GM21529 (cell line): ENCODE measurements at regions not wholly inside any gene's neighbourhood (a gene's known extent, or its start where the extent isn't known, plus 50 kb on each side); places are given as distances from the start of the nearest gene placed in this dataset.

ENCODE experiments used
- ATAC-seq: cut with Tn5 transposase; IDR thresholded peaks from one replicate; pipeline ENCODE4 v1.9.1; 2021; ENCODE audit not compliant: unreplicated experiment

GRCh38 chr11:30089921-30090320, 73.1 kb upstream of the KCNA4 start:
- no peak for ATAC-seq

- ATAC-seq: no peak
These were observed 74.4 kb upstream of the KCNA4 start for GRCh38 chr11:30091246-30091645.

GRCh38 chr11:30091737-30092136, 74.9 kb upstream of the KCNA4 start:
- ATAC-seq: no peak

DNA sequence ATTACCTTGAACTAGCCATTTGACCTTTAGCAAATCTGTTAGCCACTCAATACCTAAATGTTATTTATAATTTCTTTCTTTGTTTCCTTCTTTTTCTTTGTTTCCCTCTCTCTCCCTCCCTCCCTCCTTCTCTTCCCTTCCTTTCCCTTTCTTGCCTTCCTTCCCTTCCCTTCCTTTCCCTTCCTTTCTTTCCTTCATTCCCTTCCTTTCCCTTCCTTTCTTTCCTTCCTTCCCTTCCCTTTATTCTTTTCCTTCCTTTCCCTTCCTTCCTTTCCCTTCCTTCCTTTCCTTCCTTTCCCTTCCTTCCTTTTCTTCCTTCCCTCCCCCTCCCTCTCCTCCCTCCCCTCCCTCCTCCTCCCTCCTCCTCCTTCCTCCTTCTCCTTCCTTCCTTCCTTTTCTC, 75.7 kb upstream of the KCNA4 start:
- no peak for ATAC-seq

DNA sequence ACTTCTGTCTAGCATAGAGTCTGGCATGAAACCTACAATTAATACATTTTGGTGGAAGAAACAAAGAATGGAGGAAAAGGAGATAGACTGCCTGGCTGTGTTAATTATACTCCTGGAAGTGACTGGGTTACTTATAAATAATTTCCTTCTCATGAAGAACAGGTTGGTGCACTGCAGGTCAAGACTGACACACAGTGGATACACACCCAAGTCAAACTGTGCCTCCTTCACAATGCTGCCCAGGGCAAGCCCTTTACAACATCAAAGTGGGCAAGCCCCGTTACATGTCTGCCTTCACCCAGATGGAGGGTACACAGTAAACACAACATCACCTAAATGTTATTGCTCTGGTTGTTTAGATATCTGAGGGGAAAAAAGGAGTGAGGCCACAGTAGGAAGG, 83.7 kb upstream of the KCNA4 start:
- ATAC-seq: no peak

GRCh38 chr11:30106222-30107181, 89.7 kb upstream of the KCNA4 start:
- ATAC-seq: no peak

- no peak for ATAC-seq
These were observed 91.1 kb upstream of the KCNA4 start for GRCh38 chr11:30107899-30108298.

DNA sequence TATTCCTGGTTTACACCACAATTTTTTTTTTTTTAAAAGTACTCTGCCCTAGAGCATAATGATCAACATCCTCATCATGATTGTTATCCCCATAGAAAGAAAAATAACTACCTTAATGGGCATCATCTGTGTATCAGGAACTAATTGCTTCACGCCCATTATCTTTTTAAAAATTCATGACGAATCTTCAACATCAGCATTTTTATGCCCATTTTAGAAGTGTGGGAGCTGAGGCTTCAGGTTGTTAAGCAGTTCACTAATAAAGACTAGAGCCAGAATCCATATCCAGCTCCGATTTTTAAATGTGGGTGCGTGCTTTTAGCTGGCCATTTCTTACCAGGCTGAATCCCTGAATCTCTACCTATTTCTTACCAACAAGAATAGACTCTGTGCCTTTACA, 92.9 kb upstream of the KCNA4 start:
- no peak for ATAC-seq

DNA sequence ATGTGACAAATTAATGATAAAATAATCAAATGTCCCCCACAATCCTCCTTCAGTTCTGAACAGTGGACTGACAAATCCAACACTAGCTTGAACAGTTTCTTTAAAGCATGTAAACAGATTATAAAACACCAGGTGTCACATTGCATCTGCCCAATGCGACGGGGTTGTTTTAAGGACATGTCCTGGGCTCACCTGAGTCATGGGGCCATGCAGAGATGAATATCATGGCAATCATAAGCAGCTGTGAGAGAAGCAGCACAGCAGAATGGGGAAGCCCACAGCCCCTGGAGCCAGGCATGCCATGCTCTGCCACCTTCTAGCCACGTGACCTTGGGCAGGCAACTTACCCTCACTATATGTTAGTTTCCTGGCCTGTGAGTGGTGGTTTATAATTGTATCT, 93.9 kb upstream of the KCNA4 start:
- ATAC-seq: no peak

GRCh38 chr11:30111786-30112185, 95.0 kb upstream of the KCNA4 start:
- ATAC-seq: no peak

DNA sequence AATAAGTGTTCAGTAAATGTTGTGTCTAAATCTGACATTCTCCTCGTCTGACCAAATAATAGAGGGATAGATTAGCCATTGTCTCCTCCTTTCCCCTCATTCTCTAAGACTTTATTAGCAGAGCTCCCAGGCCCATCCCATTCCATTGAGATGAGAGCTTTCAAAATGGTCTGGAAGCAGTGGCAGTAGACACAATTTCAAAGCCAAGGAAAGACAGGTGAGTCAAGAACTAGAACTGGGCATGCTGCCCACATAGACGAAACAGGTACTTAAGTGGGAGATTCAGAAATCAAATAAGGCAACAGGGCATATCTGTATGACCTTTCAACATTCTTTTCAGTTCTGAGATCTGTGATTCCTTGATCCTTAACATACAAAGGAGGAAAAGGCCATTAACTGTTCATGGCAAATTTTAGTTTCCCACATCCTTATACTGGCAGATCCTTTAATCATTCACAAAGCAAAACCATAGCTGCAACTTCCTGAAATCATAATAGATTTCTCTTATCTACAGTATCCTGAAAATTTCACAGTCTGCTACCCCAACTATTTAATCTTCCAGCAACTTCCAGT, 96.6 kb upstream of the KCNA4 start:
- no peak for ATAC-seq

DNA sequence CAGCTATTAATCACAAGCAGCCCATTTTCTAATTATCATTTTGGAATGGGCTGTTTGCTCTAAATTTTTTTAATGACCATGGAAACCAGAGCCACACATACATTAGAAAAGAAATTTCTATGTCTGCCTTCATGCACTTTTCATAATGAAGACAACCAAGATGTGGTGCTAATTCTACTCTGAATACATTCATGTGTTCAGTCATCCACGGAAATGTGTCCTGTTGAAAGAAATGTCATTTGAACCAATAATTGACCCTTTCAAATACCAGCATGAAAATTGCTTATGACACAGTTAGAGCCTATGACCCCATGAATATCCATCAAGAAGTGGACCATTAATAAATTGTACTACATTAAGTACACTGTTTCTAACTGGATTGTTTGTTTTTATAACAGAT, 99.7 kb upstream of the KCNA4 start:
- no peak for ATAC-seq

GRCh38 chr11:30120045-30120589, 103.3 kb upstream of the KCNA4 start:
- no peak for ATAC-seq

DNA sequence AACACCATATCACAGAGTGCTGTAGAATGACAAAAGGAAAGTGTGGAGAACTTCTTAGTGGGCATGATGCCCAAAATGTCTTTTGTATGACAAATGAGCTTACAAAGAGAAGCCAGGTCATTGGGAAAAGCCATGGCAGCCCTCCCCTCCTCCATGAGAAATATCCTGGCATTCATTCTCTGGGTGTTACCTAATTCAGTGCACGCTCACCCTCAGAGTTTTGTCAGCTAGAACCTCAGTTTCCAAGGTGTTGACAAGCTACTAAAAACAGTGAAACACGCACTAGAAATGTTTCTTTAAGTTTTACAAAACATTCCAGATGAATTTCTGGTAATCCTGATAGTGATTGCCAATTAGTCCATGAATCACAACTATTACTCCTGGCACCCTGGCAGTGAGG, 105.4 kb upstream of the FSHB start:
- no peak for ATAC-seq

DNA sequence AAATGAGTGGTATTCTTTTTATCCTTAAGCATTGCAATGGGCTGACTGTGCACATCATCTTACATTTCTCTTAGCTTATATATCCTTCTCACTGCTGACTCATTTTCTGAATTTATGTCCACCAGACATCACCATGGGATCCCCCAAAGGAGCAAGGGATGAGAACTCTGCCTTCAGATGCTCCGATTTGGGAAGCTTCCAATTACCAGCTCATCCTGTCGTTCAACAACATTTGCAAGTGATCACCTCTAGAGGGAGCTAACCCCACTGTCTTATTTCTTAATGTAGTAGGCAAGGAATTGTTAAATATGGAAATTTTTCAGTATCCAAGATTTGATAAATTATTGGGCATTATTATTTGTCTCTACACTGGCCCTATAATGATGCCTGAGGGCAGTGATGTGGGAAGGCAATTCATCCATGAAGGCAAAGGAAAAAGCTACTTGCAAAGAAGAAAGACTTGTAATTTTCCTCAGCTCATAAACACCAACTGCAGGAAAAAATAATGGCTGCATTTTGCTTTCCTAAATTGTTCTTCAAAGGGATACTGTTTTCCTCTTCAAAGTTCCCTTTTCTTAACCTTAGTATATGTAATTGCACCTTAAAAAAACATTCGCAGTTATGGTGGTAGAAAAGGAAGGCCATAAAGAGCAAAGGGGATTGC, 102.4 kb upstream of the FSHB start:
- ATAC-seq: peak; percentile 48

- peak; percentile 81 for ATAC-seq
These were observed 99.3 kb upstream of the FSHB start for GRCh38 chr11:30131535-30131934.

DNA sequence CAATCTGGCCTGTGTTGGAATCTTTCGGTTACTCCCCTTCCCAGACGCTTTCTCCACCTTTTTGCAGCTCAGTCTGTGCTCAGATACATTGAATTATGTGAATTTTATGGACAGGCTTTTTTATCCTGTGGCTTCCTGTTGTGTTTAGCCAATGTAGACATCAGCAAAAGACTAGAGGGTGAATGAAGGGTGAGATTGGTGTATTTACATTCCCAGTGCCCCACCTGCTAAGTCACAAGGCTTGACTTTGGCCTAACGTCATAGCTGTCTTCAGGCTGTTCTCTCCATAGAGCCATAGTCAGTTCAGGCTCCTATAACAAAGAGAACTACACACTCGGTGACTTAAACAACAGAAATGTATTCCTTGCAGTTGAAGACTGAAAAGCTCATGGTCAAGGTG, 97.5 kb upstream of the FSHB start:
- ATAC-seq: no peak

GRCh38 chr11:30143098-30143705, 87.6 kb upstream of the FSHB start:
- peak; percentile 82 for ATAC-seq

DNA sequence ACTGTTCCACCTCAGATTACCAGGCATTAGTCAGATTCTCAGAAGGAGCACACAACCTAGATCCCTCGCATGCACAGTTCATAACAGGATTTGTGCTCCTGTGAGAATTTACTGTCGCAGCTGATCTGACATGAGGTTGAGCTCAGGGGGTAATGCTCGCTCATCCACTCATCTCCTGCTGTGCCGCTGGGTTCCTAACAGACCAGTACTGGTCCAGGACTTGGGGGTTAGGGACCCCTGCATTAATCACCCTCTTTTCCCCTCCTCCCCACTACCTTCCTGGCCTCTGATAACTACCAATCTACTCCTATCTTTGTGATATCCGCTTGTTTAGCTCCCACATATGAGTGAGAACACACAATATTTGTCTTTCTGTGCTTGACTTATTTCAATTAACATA, 83.5 kb upstream of the FSHB start:
- no peak for ATAC-seq

GRCh38 chr11:30149998-30150397, 80.8 kb upstream of the FSHB start:
- ATAC-seq: no peak

DNA sequence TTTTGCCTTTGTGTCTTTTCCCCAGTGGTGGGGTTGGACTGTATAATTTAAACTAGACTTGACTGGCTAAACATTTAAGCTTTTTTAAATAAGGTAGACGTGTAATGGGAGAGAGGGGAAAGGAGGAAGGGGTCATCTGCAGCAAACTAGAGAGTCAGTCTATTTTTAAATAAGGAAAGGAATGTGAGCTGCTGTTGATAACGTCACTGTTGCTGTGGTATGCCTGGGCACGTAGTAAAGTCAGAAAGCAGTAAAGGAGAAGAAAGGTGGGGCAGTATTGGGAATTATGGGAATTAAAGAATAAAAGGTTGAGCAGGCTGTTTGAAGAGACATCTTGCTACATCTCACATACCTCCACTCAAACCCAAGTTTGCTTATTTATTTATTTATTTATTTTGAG, 80.4 kb upstream of the FSHB start:
- no peak for ATAC-seq
